GM23248 (cell line): ENCODE measurements at regions not wholly inside any gene's neighbourhood (a gene's known extent, or its start where the extent isn't known, plus 50 kb on each side); places are given as distances from the start of the nearest gene placed in this dataset.
"Not testable (repeated sequence)": the region's sequence is repeated elsewhere in the genome, so short reads cannot be mapped to it uniquely, and the experiment has no call there.

ENCODE experiments used
- DNase-seq: peaks from one replicate; pipeline ENCODE4 v3.0.0-alpha.2; 2015
- H2AFZ ChIP-seq: fragments of 200-600 bp; sonication (generic); 2 replicates; pipeline ENCODE4 v1.6.1; 2016; ENCODE audit warnings: antibody characterized with exemption
- H3F3A ChIP-seq: fragments of 200-600 bp; sonication (generic); 2 replicates; pipeline ENCODE4 v1.6.1; 2016; ENCODE audit warnings: mild to moderate bottlenecking, antibody characterized with exemption, mixed run types; ENCODE audit not compliant: insufficient read depth
- H3K27ac ChIP-seq: fragments of 200-600 bp; sonication (generic); 2 replicates; pipeline ENCODE4 v1.5.1; 2016; ENCODE audit warnings: mild to moderate bottlenecking
- H3K27me3 ChIP-seq: fragments of 200-600 bp; sonication (generic); replicated peaks from 2 replicates; pipeline ENCODE4 v1.6.1; 2016; ENCODE audit warnings: mild to moderate bottlenecking; ENCODE audit not compliant: insufficient read depth
- H3K36me3 ChIP-seq: fragments of 200-600 bp; sonication (generic); 2 replicates; pipeline ENCODE4 v1.6.1; 2016; ENCODE audit warnings: low read depth, mild to moderate bottlenecking
- H3K4me1 ChIP-seq: fragments of 200-600 bp; sonication (generic); 2 replicates; pipeline ENCODE4 v1.6.1; 2016; ENCODE audit warnings: mild to moderate bottlenecking; ENCODE audit not compliant: insufficient read depth
- H3K4me2 ChIP-seq: fragments of 200-600 bp; sonication (generic); one replicate; pipeline ENCODE4 v1.6.1; 2016; ENCODE audit warnings: mild to moderate bottlenecking; ENCODE audit not compliant: unreplicated experiment
- H3K4me3 ChIP-seq: fragments of 200-600 bp; sonication (generic); 2 replicates; pipeline ENCODE4 v1.5.1; 2016; ENCODE audit warnings: mild to moderate bottlenecking
- H3K79me2 ChIP-seq: fragments of 200-600 bp; sonication (generic); 2 replicates; pipeline ENCODE4 v1.6.1; 2016; ENCODE audit warnings: mild to moderate bottlenecking; ENCODE audit not compliant: insufficient read depth
- H3K9ac ChIP-seq: fragments of 200-600 bp; sonication (generic); 2 replicates; pipeline ENCODE4 v1.6.1; 2016; ENCODE audit warnings: mild to moderate bottlenecking
- H3K9me2 ChIP-seq: fragments of 200-600 bp; sonication (generic); 2 replicates; pipeline ENCODE4 v1.6.1; 2016; ENCODE audit warnings: mixed run types, mild to moderate bottlenecking, moderate library complexity; ENCODE audit not compliant: insufficient read depth
- H3K9me3 ChIP-seq: fragments of 200-600 bp; sonication (generic); one replicate; pipeline ENCODE4 v1.6.1; 2017; ENCODE audit warnings: low read depth
- H4K20me1 ChIP-seq: fragments of 200-600 bp; sonication (generic); 2 replicates; pipeline ENCODE4 v1.6.0; 2016; ENCODE audit not compliant: insufficient read depth
- EZH2 ChIP-seq: fragments of 200-600 bp; sonication (generic); IDR thresholded peaks from 2 replicates; pipeline ENCODE4 v1.6.1; 2018; ENCODE audit warnings: antibody characterized with exemption, mild to moderate bottlenecking; ENCODE audit not compliant: insufficient read depth, poor library complexity, severe bottlenecking
- EZH2phosphoT487 ChIP-seq: fragments of 200-600 bp; sonication (generic); IDR thresholded peaks from 2 replicates; pipeline ENCODE4 v1.6.1; 2018; ENCODE audit warnings: antibody characterized with exemption, moderate library complexity, mild to moderate bottlenecking, low read depth; ENCODE audit not compliant: insufficient read depth
- WGBS, 2 experiments: methylation state at CpG; one replicate each; pipeline ENCODE4 v1.1.6; 2015 to 2017; ENCODE audit warnings: low lambda C conversion rate in 2 of 2, low coverage in 1 of 2; ENCODE audit errors: missing lambda C conversion rate in 2 of 2; 5-methylcytosine and 5-hydroxymethylcytosine counted together
- in situ Hi-C: fragments of 300-500 bp; cut with MboI; formaldehyde crosslinking; loops from 2 replicates; pipeline ENCODE4 v1.15.0; 2020

DNA sequence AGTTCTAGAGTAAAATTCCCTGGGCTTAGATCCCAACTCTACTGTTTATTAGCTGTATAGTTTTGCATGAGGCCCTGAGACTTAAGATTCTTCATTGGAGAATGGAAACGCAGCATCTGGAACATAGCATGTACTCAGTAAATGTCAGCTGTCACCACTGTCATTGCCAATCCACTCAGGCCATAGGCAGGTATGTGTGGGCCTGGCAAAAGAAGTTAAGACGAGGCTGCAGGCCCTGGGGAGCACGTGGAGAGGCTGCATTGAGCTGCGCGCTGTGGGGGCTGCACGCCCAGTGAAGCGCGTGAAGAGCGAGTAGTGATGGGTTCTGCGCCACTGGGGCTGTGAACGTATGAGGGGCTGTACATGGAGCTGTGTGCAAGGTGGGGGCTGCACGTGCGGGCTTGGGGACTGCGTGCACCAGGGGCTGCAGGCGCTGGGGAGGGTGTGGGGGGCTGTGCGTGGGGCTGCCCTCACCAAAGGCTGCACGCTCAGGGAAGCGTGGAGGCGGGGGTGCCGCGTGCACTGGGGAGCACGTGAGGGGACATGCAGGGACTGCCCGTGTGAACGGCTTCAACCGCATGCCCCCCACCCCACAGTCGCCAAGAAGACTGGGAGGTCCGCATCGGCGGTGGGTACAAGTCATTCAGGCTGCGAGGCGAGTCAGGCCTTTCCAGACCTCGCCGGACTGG is 85.5 kb downstream of the PRR15 start:
- Histone ChIP-seq H3K27me3 (no peaks in the 10 kb centered on the region), H3K36me3 (no peaks in the 10 kb centered on the region), H3K4me2 (no peak overlapping the region), H3K27ac (no peak overlapping the region), H3K9ac (no peak overlapping the region), H3K9me2 (no peaks in the 10 kb centered on the region), H2AFZ (no peak overlapping the region), H4K20me1 (no peaks in the 10 kb centered on the region), H3K4me1 (no peaks in the 10 kb centered on the region), H3K9me3 (no peaks in the 10 kb centered on the region), H3K4me3 (no peak overlapping the region), H3F3A (no peaks in the 10 kb centered on the region), H3K79me2 (no peaks in the 10 kb centered on the region)
- 84 to 92% methylated on average over 22 to 33 of the region's 33 CpGs for WGBS, 2 experiments
- TF ChIP-seq EZH2phosphoT487: no peak
- in situ Hi-C loops: loop anchor here (10.0 kb wide), 1 partner anchor 266 kb away; no protein-coding TSS in a partner anchor
- DNase-seq: no peak

DNA sequence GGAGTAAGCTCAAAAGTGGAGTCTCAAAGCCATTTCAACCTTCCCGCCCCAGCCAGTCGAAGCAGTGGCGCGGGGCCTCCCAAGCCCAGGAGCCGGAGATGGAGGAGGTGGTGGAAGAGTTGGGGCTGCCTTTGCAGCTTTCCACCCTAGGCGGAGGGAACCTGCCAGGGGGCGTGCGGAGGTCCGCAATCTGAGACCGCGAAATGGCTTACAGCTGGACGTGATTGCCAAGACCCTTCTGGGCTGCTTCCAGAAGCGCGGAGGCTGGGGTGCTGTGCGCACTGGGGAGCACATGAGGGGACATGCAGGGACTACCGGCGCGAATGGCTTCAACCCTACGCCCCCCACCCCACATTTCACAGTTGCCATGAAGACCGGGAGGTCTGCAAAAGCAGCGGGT is 86.2 kb downstream of the PRR15 start:
- H3F3A ChIP-seq: no peaks in the 10 kb centered on the region
- in situ Hi-C loops: loop anchor here (10.0 kb wide), 1 partner anchor 265 kb away; no protein-coding TSS in a partner anchor
- DNase-seq: no peak
- H3K9ac ChIP-seq: no peak overlapping the region
- H2AFZ ChIP-seq: no peak overlapping the region
- TF ChIP-seq EZH2 (no peak), EZH2phosphoT487 (no peak)
- WGBS, 2 experiments: 95 to 96% methylated on average over 18 to 21 of the region's 21 CpGs
- no peak overlapping the region for H3K27ac ChIP-seq
- no peaks in the 10 kb centered on the region for H3K4me1 ChIP-seq
- H3K4me3 ChIP-seq: no peak overlapping the region
- no peaks in the 10 kb centered on the region for H3K27me3 ChIP-seq
- H3K9me3 ChIP-seq: no peaks in the 10 kb centered on the region
- no peaks in the 10 kb centered on the region for H3K79me2 ChIP-seq
- no peaks in the 10 kb centered on the region for H4K20me1 ChIP-seq
- H3K4me2 ChIP-seq: no peak overlapping the region
- H3K9me2 ChIP-seq: no peaks in the 10 kb centered on the region
- no peaks in the 10 kb centered on the region for H3K36me3 ChIP-seq

DNA sequence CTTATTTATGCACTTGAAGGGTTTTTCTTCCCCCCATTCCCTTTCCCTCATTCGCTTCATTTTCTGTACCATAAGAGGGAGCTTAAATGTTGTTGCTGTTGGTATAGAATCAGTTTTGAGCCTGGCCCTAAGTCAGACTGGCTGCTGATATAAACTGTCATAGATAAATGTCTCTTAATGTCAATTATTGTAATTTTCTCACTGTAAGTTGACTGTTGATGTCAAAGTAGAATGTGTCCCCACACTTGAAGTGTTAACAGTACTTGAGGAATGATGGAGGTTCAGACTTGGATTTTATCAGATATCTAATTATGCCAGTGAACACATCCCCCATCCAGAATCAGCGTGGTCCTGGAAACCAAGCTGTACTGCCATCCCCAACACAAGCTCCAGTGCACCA is 87.8 kb downstream of the PRR15 start:
- Histone ChIP-seq H3K4me2 (no peak overlapping the region), H3K9me3 (no peaks in the 10 kb centered on the region), H3F3A (no peaks in the 10 kb centered on the region), H3K4me1 (no peaks in the 10 kb centered on the region), H2AFZ (no peak overlapping the region), H3K27me3 (no peaks in the 10 kb centered on the region), H3K36me3 (no peaks in the 10 kb centered on the region), H3K27ac (no peak overlapping the region), H3K79me2 (no peaks in the 10 kb centered on the region), H3K4me3 (no peak overlapping the region), H3K9ac (no peak overlapping the region), H3K9me2 (no peaks in the 10 kb centered on the region), H4K20me1 (no peaks in the 10 kb centered on the region)
- WGBS, 2 experiments: 98 to 100% methylated on average over 2 of the region's 2 CpGs
- TF ChIP-seq EZH2 (no peak), EZH2phosphoT487 (no peak)
- DNase-seq: no peak
- in situ Hi-C loops: no loop called here

DNA sequence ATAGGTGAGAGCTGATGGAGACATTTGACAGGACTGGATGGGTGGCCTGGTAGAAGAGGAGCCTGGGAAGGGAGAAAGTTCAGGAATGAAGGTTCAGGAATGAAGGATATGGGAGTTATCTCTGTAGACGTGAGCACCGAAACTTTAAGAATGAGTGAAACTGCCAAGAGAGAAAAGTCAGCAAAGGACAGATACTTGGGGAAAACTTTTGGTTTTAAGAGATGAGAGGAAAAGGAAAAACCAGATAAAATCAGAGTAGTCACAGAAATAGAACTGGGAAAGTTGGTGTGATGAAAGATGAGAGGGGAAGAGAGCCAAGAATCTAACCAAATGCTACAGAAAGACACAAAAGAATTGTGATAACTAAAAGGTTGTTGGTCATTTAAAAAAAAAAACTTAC is 88.9 kb downstream of the PRR15 start:
- H2AFZ ChIP-seq: no peak overlapping the region
- no peak overlapping the region for H3K4me3 ChIP-seq
- in situ Hi-C loops: no loop called here
- no peaks in the 10 kb centered on the region for H3K9me2 ChIP-seq
- no peaks in the 10 kb centered on the region for H3K27me3 ChIP-seq
- no peaks in the 10 kb centered on the region for H3F3A ChIP-seq
- H4K20me1 ChIP-seq: no peaks in the 10 kb centered on the region
- no peaks in the 10 kb centered on the region for H3K79me2 ChIP-seq
- no peak overlapping the region for H3K9ac ChIP-seq
- H3K4me2 ChIP-seq: no peak overlapping the region
- DNase-seq: no peak
- TF ChIP-seq EZH2 (no peak), EZH2phosphoT487 (no peak)
- H3K36me3 ChIP-seq: no peaks in the 10 kb centered on the region
- no peaks in the 10 kb centered on the region for H3K9me3 ChIP-seq
- 56 to 58% methylated on average over 2 of the region's 2 CpGs for WGBS, 2 experiments
- H3K4me1 ChIP-seq: no peaks in the 10 kb centered on the region
- H3K27ac ChIP-seq: no peak overlapping the region

DNA sequence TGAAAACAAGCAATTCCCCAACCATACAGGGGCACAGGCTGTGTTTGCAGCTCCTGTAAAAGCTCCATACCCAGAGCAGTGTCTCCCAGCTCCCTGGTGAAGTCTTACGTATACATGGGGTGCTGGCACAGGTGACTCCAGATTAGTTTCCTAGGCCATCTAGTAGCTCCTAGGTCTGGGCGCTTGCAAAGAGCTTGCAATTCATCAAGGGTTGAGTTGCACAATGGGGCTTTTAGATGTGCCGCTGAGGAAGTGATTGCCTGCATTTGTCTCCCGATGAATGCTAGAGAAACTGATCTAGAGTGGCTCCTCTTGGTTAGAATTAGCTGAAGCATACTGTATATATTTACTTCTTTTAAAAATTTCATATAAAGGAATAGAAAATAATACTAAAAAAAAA is 90.7 kb downstream of the PRR15 start:
- H3K27ac ChIP-seq, H3F3A ChIP-seq, H3K27me3 ChIP-seq, in situ Hi-C loops, H4K20me1 ChIP-seq, H3K4me3 ChIP-seq, DNase-seq, H3K4me1 ChIP-seq, H2AFZ ChIP-seq, H3K9ac ChIP-seq, H3K9me2 ChIP-seq, H3K9me3 ChIP-seq, H3K4me2 ChIP-seq, H3K79me2 ChIP-seq, H3K36me3 ChIP-seq: not testable (repeated sequence)
- WGBS, 2 experiments: 71 to 77% methylated on average over 4 of the region's 4 CpGs
